ENCODE measurements at regions not wholly inside any gene's neighbourhood (a gene's known extent, or its start where the extent isn't known, plus 50 kb on each side); places are given as distances from the start of the nearest gene placed in this dataset.

DNA sequence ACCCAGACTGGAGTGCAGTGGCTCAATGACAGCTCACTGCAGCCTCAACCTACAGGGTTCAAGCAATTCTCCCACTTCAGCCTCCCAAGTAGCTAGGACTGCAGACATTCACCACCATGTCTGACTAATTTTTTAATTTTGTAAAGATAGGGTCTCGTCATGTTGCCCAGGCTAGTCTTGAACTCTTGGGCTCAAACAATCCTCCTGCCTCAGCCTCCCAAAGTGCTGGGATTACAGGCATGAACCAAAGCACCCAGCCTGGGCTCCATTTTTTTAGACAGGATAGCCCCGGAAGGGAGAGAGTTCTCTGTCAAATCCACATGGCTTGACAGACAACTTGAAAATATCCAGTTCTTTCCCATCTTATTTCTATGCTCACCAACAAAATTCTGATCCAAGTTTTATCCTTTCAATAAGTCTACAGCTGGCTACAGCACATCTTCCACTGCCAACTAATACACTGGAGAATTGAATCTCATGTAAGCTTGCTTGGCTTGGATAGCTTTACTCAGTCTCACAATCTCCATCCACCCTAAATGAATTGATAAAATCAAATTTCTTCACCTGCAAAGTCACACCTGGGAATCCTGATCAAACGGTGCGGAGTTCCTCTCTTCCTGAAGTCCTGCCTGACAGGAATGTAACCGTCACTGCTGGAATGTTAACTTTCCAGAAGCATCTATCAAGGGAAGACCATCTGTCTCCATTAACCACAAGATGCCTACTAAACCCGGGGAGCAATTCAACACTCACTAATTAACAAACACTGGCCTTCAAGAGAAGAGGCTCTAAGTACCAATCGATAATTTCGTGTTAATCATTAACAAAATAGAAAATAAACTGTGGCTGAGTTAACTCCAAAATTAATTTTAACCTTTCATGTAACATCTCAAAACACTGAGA is 239.7 kb upstream of the MKLN1 start:
- no peak overlapping the region for H3K4me2 ChIP-seq (replicated peaks; ENCODE audit: low read depth, low read length, poor library complexity, severe bottlenecking)
- ATAC-seq (ENCODE audit: low read depth) (no peak), DNase-seq (no peak)
- H3K4me1 Mint-ChIP-seq: peaks cover 69% of the 10 kb centered on the region
- TF ChIP-seq EZH2 (IDR thresholded peaks at IDR 0.05; ENCODE audit: borderline replicate concordance, insufficient read depth, low read depth, low read length, poor library complexity, severe bottlenecking): no peak
- TF ChIP-seq, protein P1, sequence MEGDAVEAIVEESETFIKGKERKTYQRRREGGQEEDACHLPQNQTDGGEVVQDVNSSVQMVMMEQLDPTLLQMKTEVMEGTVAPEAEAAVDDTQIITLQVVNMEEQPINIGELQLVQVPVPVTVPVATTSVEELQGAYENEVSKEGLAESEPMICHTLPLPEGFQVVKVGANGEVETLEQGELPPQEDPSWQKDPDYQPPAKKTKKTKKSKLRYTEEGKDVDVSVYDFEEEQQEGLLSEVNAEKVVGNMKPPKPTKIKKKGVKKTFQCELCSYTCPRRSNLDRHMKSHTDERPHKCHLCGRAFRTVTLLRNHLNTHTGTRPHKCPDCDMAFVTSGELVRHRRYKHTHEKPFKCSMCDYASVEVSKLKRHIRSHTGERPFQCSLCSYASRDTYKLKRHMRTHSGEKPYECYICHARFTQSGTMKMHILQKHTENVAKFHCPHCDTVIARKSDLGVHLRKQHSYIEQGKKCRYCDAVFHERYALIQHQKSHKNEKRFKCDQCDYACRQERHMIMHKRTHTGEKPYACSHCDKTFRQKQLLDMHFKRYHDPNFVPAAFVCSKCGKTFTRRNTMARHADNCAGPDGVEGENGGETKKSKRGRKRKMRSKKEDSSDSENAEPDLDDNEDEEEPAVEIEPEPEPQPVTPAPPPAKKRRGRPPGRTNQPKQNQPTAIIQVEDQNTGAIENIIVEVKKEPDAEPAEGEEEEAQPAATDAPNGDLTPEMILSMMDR (IDR thresholded peaks at IDR 0.05): no peak
- H3K4me3 ChIP-seq (ENCODE audit: control extremely low read depth in 1 of 5, extremely low read depth in 1 of 5, insufficient read depth in 1 of 5, low read depth in 2 of 5, low read length in 4 of 5): no peak overlapping the region
- no peaks in the 10 kb centered on the region for H3K27me3 Mint-ChIP-seq
- H3K27ac ChIP-seq (ENCODE audit: low read length in 2 of 2): no peak overlapping the region
- H3K9me3 Mint-ChIP-seq (ENCODE audit: insufficient read depth): no peaks in the 10 kb centered on the region
- peaks cover 92% of the 10 kb centered on the region for H4K20me1 ChIP-seq (ENCODE audit: control insufficient read depth, insufficient read depth, low read length, poor library complexity, severe bottlenecking)
- ChIA-PET POLR2A (no interaction called here), CTCF (interaction anchor here (1.0 to 1.7 kb wide), 4 partner anchors 20 to 335 kb away, joined by 3 to 4 read pairs (median 3); no protein-coding TSS in a partner anchor)
- intact Hi-C loops (cut with micrococcal nuclease): no loop called here
- H3K4me1 ChIP-seq (ENCODE audit: control insufficient read depth in 2 of 2, insufficient read depth in 2 of 2, low read length in 2 of 2): peaks cover 27 to 37% of the 10 kb centered on the region in 2 donors
- no peaks in the 10 kb centered on the region for H3K9me3 ChIP-seq (ENCODE audit: control extremely low read depth in 1 of 3, control insufficient read depth in 2 of 3, insufficient read depth in 1 of 3, low read length in 2 of 3)
- peaks cover 98% of the 10 kb centered on the region for H3K79me2 ChIP-seq (ENCODE audit: control insufficient read depth, insufficient read depth, low read length)
- H2AFZ ChIP-seq (ENCODE audit: insufficient read depth, low read depth, low read length, poor library complexity, severe bottlenecking): no peak overlapping the region
- H3K27ac Mint-ChIP-seq: no peak overlapping the region
- H3K9ac ChIP-seq (ENCODE audit: low read length): no peak overlapping the region
- H3K4me3 Mint-ChIP-seq: no peak overlapping the region
- 97% methylated on average over 5 of the region's 8 CpGs for WGBS (ENCODE audit: insufficient coverage)
- no peaks in the 10 kb centered on the region for H3K27me3 ChIP-seq (replicated peaks in 1 of 4; ENCODE audit: control extremely low read depth in 1 of 4, control insufficient read depth in 3 of 4, insufficient read depth in 4 of 4, low read length in 3 of 4)
- H3K36me3 ChIP-seq (replicated peaks in 1 of 2; ENCODE audit: control extremely low read depth in 1 of 2, control insufficient read depth in 1 of 2, extremely low read depth in 1 of 2, insufficient read depth in 2 of 2, low read length in 1 of 2): peaks cover 3 to 22% of the 10 kb centered on the region in 2 experiments

DNA sequence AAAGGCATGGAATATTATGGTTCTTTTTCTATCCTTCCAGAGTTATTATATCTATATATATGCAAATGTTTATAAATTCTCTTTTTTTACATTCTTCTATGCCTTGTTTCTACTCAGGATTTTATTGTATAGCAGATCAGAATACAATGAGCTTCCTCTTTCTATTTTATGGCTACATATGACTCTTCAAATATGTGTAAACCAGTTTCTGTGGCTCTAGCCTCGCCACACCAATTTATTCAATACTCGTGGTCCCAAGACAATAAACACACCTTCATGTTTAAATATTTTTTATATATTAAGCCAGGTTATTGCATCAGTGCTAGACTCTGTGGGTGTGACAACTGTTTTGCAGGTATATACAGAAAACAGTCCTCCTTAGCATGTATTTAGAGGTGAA is 237.5 kb upstream of the MKLN1 start:
- no peak for ATAC-seq (ENCODE audit: low read depth)
- peaks cover 92% of the 10 kb centered on the region for H4K20me1 ChIP-seq (ENCODE audit: control insufficient read depth, insufficient read depth, low read length, poor library complexity, severe bottlenecking)
- no CpG with 5 or more reads among the region's 2 CpGs for WGBS (ENCODE audit: insufficient coverage)

More for the DNA sequence above, 237.5 kb upstream of the MKLN1 start:
- no peak for DNase-seq
- ChIA-PET POLR2A (interaction anchor here (0.6 kb wide), 1 partner anchor 129 kb away, joined by 3 read pairs; no protein-coding TSS in a partner anchor), CTCF (interaction anchor here (0.8 to 1.7 kb wide), 8 partner anchors 9 to 213 kb away, joined by 3 to 6 read pairs (median 4); no protein-coding TSS in a partner anchor)
- Histone ChIP-seq H3K9ac (ENCODE audit: low read length) (no peak overlapping the region), H3K36me3 (replicated peaks in 1 of 2; ENCODE audit: control extremely low read depth in 1 of 2, control insufficient read depth in 1 of 2, extremely low read depth in 1 of 2, insufficient read depth in 2 of 2, low read length in 1 of 2) (peaks cover 3 to 28% of the 10 kb centered on the region in 2 experiments), H3K27ac (ENCODE audit: low read length in 2 of 2) (no peak overlapping the region), H3K79me2 (ENCODE audit: control insufficient read depth, insufficient read depth, low read length) (peaks cover 98% of the 10 kb centered on the region), H3K4me1 (ENCODE audit: control insufficient read depth in 2 of 2, insufficient read depth in 2 of 2, low read length in 2 of 2) (peaks cover 30 to 34% of the 10 kb centered on the region in 2 donors), H3K4me3 (ENCODE audit: control extremely low read depth in 1 of 5, extremely low read depth in 1 of 5, insufficient read depth in 1 of 5, low read depth in 2 of 5, low read length in 4 of 5) (no peak overlapping the region), H3K9me3 (ENCODE audit: control extremely low read depth in 1 of 3, control insufficient read depth in 2 of 3, insufficient read depth in 1 of 3, low read length in 2 of 3) (no peaks in the 10 kb centered on the region), H3K27me3 (replicated peaks in 1 of 4; ENCODE audit: control extremely low read depth in 1 of 4, control insufficient read depth in 3 of 4, insufficient read depth in 4 of 4, low read length in 3 of 4) (no peaks in the 10 kb centered on the region), H2AFZ (ENCODE audit: insufficient read depth, low read depth, low read length, poor library complexity, severe bottlenecking) (no peak overlapping the region), H3K4me2 (replicated peaks; ENCODE audit: low read depth, low read length, poor library complexity, severe bottlenecking) (peak overlapping the region; percentile 27)
- intact Hi-C loops (cut with micrococcal nuclease): no loop called here
- Mint-ChIP-seq H3K4me3 (peak overlapping the region; percentile 40), H3K27ac (no peak overlapping the region), H3K27me3 (no peaks in the 10 kb centered on the region), H3K9me3 (ENCODE audit: insufficient read depth) (no peaks in the 10 kb centered on the region), H3K4me1 (peaks cover 71% of the 10 kb centered on the region)
- TF ChIP-seq, protein P1 (IDR thresholded peaks at IDR 0.05): no peak
- TF ChIP-seq EZH2 (IDR thresholded peaks at IDR 0.05; ENCODE audit: borderline replicate concordance, insufficient read depth, low read depth, low read length, poor library complexity, severe bottlenecking): no peak

Measured in B cell (primary cell).